HG03095 (cell line): ENCODE measurements at regions not wholly inside any gene's neighbourhood (a gene's known extent, or its start where the extent isn't known, plus 50 kb on each side); places are given as distances from the start of the nearest gene placed in this dataset.

Experiments
- ATAC-seq: cut with Tn5 transposase; IDR thresholded peaks from one replicate; pipeline ENCODE4 v1.9.1; 2021; ENCODE audit warnings: moderate library complexity; ENCODE audit not compliant: unreplicated experiment

DNA sequence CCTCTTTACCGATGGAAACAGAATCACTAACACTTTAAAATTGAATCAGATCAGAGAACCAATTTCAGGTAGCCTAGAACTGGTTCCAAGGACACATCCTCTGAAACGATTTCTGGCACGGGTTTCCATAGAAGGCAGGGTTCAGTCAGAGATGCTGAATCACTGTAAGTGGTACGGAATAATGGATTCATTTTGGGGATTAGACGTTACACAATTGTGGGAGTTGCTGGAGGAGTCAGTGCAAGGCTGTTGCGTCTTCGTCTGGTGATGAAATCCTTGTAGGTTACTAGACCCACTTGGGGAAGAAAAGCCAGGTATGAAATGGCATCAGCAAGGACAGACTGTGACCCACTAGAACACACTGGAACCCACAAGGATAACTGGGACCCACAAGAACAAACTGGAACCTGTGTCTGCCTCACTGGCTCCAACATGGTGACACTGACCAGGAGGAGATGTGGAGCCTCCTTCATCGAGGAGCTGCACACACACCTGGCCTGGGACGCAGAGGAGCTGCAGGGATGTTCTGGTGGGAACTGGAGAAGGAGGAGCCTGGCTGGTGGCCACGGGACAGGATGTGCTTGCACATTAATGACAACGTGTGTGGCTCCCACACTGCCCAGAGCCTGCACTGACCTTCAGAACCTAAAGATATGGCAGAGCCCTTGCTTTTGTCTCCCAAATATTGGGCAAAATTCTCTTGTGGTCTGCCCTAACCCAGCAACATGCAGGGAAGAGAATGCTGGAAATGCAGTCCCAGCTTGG is 105.1 kb downstream of the TRAPPC11 start:
- no peak for ATAC-seq

DNA sequence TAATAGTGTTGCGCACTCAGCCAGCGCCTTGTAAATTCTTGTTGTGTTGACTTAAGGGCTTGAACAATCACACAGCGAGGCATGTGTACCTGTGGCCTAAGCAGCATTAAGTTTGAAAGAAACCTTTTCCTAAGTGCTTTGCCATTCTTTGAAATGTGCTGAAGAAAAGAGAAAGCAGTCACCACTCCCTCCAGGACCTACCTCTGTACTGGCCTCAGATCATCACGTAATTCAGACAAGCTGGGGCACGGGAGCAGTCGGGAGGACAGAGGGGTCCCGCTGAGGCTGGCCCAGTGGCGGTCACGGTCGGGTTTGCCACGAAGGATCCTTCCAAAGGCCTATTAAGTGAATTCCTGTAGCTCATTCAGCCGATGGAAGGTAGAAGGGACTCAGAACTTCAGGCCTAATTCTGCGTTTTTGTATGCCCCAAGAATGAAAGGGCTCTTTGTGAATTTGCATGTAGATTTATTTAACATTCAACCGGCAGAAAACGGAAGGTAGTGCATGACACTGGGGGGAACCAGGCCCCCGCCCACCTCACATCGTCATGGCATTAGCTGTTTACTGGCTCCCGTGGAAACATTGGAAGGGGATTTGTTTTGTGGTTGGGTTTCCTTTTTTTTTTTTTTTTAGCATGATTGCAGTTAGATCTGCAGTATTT is 106.3 kb downstream of the TRAPPC11 start:
- no peak for ATAC-seq

DNA sequence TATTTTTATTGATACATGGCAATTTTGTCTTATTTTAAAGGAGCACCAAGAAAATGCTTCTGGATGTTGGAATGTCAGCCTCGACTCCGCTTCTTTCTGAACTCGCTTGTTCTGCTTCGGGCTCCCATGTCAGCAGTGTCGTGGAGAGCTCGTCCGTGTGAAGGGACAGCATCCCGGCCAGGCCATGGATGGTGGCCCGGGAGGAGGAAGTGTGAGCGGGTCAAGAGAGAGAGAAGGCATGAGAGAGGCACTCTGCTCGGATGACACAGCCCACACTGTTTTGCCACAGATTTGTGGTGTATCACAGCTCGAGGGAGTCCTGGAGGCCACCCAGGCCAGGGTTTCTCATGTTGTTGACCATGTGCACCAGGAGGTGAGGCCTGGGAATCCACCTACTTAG is 107.0 kb downstream of the TRAPPC11 start:
- ATAC-seq = no peak

DNA sequence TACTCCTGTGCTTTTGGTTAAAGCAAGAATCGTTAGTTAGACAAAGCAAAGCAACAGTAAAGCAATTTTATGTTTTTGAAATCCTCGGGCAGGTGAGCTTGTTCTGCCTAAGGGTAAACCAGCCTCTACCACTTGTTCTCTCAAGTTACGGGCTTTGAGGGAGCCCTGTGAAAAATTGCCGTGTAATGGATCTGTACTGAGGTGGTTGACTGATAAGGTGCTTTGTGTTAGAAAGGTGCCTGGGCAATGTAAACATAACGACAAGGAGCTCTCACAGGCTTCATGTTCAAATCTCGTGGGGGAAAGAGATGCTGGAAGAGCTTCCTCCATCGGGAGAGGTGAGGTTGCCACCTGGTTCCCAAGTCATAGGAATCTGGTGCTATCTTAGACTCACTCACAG is 111.8 kb downstream of the TRAPPC11 start:
- ATAC-seq = no peak

DNA sequence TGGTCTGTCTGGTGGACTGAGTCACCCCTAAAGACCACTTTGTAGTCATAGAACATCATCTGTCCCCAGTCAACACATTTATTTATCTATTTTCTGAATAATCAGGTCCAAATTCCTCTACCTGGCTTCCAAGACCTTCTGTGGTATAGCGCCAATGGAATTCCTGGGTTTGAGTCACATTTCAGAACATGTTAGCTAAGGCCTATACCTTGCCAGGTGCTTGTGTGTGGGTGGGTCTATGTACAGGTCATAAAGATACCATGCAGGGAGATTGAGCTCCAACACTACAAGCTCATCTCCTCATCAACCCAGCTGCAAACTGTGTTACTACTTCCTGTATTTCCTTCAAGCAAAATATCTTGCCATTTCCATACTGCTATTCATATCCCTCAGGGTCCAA is 113.3 kb downstream of the TRAPPC11 start:
- ATAC-seq = no peak

DNA sequence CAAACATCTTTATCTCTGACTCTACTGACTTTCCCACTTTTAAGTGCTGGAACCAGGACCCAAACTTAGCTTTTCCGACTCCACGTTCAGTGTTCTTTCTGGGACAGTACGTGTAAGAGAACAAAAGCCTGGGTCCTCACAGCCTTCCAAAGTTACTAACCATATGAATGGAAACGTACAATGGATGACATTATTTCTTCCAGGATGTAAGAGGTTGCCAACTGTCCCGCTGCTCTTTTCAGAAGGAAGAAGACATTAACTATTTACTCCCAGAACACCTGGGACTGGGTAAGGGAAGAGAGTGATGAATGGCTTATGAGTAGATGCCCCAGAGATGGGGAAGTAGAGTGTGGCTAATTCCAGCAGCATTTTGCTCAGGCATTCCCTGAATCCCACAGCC is 114.7 kb downstream of the TRAPPC11 start:
- no peak for ATAC-seq

DNA sequence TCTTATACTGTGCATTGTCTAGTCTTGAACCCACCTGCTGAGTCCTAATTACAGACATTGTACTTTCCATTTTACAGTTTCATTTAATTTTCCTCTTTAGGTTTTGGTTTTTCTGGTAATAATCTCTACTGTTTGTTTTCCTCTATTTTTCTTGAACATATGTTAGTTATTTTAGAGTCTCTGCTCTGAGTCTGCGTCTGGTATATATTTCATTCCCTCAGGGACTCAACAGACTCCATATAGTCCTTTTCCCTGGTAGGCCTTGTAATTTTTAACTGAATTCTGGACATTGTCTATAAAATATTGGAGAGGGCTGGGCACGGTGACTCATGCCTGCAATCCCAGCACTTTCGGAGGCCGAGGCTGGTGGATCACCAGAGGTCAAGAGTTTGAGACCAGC is 121.8 kb upstream of the STOX2 start:
- no peak for ATAC-seq

DNA sequence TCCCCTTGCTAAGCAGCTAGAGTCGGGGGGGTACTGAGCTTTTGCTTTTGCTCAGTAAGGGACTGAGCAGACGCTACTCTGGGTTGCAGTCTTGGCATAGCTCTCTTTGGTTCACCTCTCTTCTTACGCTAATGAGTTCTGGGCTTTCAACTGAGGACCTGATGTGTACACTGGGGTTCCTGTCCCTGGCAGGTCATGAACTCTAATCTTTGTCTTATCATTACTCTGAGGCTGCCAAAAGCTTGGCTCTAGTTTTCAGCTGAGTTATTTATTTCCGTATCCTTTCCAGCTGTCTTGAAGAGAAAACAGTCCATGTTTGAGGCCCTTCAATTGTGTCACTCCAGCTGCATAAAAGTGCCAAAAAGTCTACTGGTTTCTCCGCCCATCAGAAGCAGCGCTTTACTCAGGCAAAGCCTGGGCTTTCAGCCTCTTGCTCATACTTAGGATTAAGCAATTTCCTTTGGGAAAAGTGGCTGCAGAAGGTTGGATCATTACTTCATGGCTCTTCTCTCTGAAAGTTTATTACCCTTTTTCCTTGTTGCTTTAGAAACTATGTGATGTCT is 121.0 kb upstream of the STOX2 start:
- ATAC-seq = no peak

DNA sequence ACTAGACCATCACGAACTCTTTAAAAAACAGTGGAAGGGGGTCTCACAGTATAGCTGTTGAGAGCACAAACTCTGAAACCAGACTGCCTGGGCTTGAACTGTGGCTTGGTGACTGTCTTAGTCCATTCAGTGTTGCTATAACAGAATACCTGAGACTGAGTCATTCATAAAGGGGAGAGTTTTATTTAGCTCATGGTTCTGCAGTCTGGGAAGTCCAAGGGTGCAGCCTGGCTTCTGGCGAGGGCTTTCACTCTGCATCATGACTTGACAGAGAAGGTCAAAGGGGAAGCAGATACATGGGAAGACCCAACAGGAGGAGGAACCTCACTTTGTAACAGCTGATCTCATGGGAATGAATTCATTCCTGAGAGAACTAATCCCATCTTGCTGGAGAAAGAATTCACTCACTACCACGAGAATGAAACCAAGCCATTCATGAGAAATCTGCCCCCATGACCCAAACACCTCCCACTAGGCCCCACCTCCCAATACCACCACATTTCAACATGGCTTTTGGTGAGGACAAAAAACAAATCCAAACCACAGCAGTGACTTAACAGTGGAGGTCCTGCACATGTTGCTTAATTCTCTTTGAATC is 116.7 kb upstream of the STOX2 start:
- no peak for ATAC-seq

DNA sequence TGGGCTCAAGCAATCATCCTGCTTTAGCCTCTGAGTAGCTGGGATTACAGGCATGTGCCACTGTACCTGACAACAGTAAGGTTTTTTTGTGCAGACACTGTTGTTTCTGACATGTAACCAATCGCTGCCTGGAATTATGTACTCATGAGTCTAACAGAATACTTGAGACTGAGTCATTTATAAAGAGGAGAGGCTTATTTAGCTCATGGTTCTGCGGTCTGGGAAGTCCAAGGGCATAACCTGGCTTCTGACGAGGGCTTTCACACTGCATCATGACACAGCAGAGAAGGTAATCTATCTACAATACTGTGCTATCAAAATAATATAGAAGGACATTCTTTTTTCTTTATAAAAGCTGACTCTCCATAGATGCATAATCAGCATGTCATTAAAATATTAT is 115.5 kb upstream of the STOX2 start:
- no peak for ATAC-seq

DNA sequence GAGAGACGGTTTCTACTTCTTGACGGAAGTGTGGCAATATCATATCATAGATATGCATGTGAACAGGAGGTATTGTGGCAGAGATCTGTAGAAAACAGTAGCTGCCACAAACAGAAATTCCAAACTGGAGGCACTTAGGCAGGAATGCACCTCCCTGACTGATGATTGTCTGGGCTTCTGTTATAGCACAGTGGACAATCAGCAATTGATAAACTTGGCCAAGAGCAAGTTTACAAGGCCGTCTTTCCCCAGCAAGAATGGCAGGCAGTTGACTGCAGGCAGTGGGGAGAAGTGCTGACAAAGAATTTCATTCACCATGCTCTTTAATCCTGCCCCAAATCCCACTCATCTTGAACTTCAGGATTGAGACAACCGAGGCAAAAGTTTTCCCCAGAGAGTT is 114.4 kb upstream of the STOX2 start:
- ATAC-seq = no peak

DNA sequence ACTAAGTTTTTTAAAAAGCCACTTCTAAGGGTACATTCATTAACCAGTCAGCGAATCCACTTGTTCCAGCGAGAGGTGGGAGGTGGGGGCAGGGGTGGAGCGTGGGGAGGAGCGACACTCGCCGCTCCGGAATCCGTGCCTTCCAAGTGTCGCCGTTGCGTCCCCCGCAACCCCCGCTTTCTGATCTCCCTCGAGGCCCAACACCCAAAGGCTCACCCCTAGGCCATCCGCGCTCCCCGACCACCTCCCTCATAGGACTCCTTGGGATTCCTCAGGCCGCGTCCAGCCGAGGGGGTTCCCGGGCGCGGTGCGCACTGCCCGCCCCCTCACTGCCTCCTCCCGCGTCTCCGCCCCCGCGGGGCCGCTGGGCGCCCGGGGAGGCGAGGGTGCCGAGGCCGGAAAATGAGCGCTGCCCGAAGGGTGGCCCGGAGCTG is 108.1 kb upstream of the STOX2 start:
- ATAC-seq = no peak

DNA sequence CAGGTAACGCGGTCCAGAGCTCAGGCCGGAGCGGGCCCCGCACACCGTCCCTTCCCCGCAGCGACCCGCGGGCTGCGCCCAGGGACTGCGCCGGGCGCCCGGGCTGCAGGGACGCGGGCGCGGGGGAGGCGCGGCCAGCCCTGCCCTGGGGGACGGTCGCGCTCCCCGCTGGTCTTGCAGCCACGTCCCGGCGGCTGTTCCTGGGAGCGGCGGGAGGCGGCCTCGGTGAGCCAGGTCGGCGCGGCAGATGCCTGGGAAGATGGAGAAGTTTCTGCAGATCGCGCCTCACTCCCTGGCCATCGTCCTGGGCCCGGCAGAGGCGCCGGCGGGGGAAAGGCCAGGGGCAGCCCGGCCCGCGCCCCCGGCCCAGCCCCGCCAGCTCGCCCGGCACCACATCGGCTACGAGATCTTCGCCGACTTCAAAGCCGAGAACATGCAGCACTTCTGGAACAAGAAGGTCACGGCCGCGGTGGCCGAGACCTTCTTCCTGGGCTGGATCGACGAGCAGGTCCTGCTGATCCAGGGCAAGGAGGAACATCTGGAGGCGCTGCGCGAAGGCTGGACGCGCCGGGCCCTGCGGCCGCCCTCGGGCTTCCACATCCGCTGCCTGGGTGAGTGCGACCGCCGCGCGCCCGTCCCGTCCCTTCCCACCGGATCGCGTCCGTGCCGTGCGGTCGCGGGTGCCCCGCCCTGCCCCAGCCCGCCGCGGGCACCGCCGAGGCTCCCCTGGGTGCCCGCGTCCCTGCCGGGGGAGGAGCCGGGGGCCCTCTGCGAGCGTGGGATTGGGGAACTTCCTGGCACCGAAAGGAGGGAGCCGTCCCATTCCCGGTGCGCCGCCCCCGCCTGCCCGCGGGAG is 107.4 kb upstream of the STOX2 start:
- ATAC-seq = no peak

DNA sequence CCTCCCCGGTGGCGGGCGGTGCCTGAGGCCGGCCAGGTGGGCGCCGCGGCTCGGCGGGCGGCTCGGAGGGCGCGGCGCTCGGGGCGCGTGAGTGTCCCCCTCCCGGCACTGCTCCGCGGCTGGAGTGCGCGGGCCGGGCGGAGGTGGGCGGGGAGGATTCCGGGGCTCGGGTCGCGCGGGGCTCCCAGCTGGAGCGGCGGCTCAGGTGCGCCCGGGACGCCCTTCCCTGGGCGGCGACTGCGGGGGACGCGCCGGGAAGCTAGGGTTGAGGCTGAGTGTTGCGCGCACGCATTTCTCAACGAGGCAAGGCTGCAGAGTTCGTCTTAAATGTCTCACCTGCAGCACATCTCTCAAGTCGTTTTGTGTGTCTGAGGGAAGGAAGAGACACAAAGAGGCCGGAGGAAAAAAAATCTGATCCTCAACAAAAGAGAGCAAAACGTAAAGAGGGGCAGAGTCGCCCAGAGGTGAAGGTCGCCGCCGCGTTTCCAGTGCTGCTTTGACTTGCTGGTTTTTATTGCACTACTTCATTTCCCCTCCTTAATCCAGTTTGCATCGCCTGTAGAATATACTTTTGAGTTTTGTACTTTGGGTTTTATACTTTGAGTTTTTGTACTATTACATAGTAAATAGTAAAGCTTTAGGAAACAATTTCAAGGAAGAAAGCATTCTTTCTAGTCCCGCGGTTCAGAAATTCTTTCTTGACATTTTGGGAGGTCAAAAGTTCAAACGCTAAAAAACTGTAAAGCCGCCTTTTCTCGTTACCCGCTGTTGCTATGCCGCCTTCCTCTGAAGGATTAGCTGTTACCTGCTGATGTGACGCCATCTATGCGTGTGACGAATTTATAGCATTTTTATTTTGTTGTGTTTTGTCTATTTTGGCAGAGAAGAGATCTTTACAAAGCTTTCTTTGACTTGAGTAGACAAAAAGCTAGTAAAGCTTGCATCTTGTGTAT is 106.5 kb upstream of the STOX2 start:
- no peak for ATAC-seq

DNA sequence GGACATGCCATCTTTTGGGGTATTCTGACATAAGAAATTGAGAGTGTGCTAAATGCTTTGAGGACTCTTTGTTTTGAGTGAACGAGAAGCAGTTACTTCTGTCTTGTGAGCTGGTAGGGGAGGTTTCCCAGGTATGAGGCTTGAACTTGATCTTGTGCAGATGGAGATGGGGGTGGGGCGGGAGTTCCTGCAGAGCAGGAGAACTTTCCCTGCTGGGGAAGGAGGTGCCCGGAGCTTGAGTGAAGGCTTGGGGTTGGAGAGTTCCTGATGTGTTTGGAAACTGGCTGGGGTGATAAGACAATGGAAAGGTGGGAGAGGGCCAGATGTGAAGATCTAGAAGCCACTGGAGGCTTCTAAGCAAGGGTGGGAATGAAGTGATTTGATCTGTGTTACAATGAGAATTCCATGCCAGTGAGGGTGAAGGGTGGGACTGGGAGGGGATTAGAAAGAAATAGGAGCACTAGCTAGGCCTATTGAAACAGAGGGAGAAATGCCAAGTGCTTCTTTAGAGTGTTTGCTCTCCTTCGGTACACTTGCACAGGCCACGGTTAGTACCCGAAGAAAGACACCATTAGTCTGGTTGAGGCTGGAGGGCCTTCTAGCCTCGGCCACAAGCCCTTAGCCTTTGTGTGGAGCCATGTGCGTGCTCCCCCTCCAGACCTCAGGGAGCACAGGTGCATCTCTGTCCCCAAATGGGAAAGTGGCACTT is 103.5 kb upstream of the STOX2 start:
- no peak for ATAC-seq

DNA sequence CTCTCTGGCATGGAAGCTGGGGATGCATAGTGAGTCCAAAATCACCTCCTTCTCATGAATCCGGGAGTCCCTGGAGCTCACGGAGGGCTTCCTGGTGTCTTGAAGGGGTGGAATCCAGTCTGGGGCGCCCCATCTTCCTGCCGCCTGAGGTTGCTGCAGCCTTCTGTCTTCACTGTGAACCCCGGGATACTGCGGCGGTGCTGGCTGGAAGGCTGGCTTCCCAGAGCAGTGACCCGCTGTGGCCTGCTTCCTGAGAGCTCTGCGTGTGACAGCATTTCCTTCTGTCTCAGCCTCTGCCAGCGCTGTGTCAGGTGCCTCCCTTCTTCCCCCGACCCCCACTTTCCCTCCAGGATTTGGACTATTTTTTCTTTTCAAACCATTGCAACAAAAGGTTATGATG is 98.8 kb upstream of the STOX2 start:
- no peak for ATAC-seq

DNA sequence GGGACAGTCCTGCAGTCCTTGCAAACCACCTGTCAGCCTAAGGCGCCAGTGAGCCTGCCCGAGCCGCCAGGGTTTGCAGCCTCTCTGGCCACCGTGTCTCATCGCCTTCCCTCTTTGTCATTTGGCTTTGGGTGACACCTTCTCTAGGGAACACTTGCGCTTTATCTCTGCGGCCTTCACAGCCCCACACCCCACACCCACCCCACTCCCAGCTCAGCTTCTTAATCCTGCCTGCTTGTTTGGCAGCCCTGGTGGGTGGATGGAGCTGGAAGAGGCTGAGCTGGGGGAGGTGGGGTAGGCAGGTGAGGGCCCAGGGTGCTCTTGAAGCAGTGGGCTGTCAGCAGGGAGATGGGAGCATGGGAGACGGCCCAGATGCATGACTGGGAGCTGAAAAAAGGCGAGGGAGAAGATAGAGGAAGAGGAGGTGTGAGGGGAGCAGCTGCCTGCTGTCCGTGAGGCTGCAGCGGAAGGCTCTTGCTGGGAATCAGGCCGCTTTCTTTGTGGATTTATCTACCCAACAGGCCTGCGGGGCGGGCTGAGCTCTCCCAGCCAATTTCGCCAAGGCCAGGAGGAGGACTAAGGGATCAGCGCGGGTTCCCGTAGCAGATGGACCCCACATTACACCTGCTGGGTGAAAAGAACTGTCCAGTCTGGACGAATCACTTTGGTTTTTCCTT is 97.5 kb upstream of the STOX2 start:
- ATAC-seq = no peak

DNA sequence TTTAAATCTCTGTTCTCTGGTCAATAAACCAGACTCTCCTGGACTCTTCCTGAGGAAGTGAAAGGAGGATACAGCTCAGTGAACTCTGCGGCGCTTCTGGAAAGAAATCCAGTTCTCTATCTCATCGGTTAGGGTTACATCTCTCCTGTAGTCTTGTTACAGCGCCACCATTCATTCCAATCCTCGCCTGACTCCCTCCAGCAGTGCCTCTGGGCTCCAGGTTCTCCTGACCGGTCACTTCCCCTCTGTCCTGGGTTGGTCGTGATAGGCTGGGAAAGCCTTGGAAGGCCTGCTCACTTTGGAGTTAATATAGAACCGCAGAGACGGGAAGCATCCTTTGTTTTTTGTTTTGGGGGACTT is 97.0 kb upstream of the STOX2 start:
- ATAC-seq = no peak

DNA sequence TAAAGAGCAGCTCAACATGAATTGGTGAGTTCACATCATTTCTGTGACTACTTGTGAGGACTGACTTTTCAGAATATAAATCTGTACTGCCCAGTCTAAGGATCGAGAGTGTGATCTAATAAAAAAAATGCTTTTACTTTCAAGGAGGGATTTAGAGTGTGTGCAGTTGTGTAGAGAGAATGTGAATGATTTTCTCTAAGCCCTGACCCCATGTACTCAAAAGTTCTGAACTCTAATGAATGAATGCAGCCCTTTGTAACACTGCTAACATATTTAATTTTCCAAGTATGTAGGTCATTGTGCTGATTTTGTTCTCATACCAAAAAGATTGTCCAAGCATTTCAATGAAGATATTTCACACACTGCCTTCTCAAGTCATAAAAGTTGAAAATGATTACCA is 92.5 kb upstream of the STOX2 start:
- ATAC-seq = no peak
